GM18520 (cell line): ENCODE measurements at regions not wholly inside any gene's neighbourhood (a gene's known extent, or its start where the extent isn't known, plus 50 kb on each side); places are given as distances from the start of the nearest gene placed in this dataset.

Experiments used
- ATAC-seq: cut with Tn5 transposase; IDR thresholded peaks from one replicate; pipeline ENCODE4 v1.9.1; 2021; ENCODE audit not compliant: unreplicated experiment

- no peak for ATAC-seq
Observed at GRCh38 chr11:98564881-98565280, 455.9 kb upstream of the CNTN5 start.

- ATAC-seq, result no peak
Observed at GRCh38 chr11:98565311-98565710, 455.4 kb upstream of the CNTN5 start.

- no peak for ATAC-seq
Observed at GRCh38 chr11:98566978-98567377, 453.8 kb upstream of the CNTN5 start.

- ATAC-seq, result no peak
Observed at GRCh38 chr11:98568013-98568412, 452.7 kb upstream of the CNTN5 start.

- ATAC-seq, result no peak
Observed at GRCh38 chr11:98572941-98573340, 447.8 kb upstream of the CNTN5 start.

- ATAC-seq, result no peak
Observed at GRCh38 chr11:98587884-98588283, 432.9 kb upstream of the CNTN5 start.

- ATAC-seq, result no peak
Observed at GRCh38 chr11:98589967-98590366, 430.8 kb upstream of the CNTN5 start.

GRCh38 chr11:98600103-98600502 lies 420.6 kb upstream of the CNTN5 start:
- no peak for ATAC-seq

GRCh38 chr11:98600786-98601773 lies 419.7 kb upstream of the CNTN5 start:
- no peak for ATAC-seq

- ATAC-seq, result no peak
Observed at GRCh38 chr11:98616098-98616655, 404.6 kb upstream of the CNTN5 start.

- no peak for ATAC-seq
Observed at GRCh38 chr11:98621767-98622166, 399.0 kb upstream of the CNTN5 start.

GRCh38 chr11:98625526-98625925 lies 395.2 kb upstream of the CNTN5 start:
- ATAC-seq, result no peak

GRCh38 chr11:98630736-98631135 lies 390.0 kb upstream of the CNTN5 start:
- ATAC-seq, result no peak

- no peak for ATAC-seq
Observed at GRCh38 chr11:98657711-98658110, 363.0 kb upstream of the CNTN5 start.

- ATAC-seq, result no peak
Observed at GRCh38 chr11:98659431-98659830, 361.3 kb upstream of the CNTN5 start.

GRCh38 chr11:98674390-98674789 lies 346.4 kb upstream of the CNTN5 start:
- ATAC-seq, result no peak

GRCh38 chr11:98679673-98680072 lies 341.1 kb upstream of the CNTN5 start:
- no peak for ATAC-seq

GRCh38 chr11:98701541-98701940 lies 319.2 kb upstream of the CNTN5 start:
- ATAC-seq, result no peak

GRCh38 chr11:98703779-98704556 lies 316.8 kb upstream of the CNTN5 start:
- no peak for ATAC-seq

GRCh38 chr11:98710026-98710425 lies 310.7 kb upstream of the CNTN5 start:
- ATAC-seq, result no peak

GRCh38 chr11:98710986-98711385 lies 309.8 kb upstream of the CNTN5 start:
- no peak for ATAC-seq

- ATAC-seq, result no peak
Observed at GRCh38 chr11:98720951-98721350, 299.8 kb upstream of the CNTN5 start.
